OCI-LY1 (cell line): ENCODE measurements at regions not wholly inside any gene's neighbourhood (a gene's known extent, or its start where the extent isn't known, plus 50 kb on each side); places are given as distances from the start of the nearest gene placed in this dataset.

ENCODE experiments used
- H2AFZ ChIP-seq: fragments of 200-600 bp; sonication (generic), shearing (Covaris generic); 2 replicates; pipeline ENCODE4 v1.6.0; 2014; ENCODE audit warnings: antibody characterized with exemption, mild to moderate bottlenecking, low read length
- H3F3A ChIP-seq: fragments of 200-600 bp; sonication (generic), shearing (Covaris generic); 2 replicates; pipeline ENCODE4 v1.6.0; 2014; ENCODE audit warnings: mild to moderate bottlenecking, antibody characterized with exemption, low read length, moderate library complexity; ENCODE audit not compliant: insufficient read depth
- H3K27ac ChIP-seq: fragments of 200-600 bp; sonication (generic); 2 replicates; pipeline ENCODE4 v1.5.1; 2014; ENCODE audit warnings: low read length, mixed run types, mild to moderate bottlenecking, low read depth; ENCODE audit not compliant: poor library complexity, severe bottlenecking
- H3K27me3 ChIP-seq: fragments of 200-600 bp; sonication (generic); 2 replicates; pipeline ENCODE4 v1.6.0; 2014; ENCODE audit warnings: antibody characterized with exemption, mild to moderate bottlenecking, low read length, moderate library complexity; ENCODE audit not compliant: insufficient read depth
- H3K36me3 ChIP-seq: fragments of 200-600 bp; sonication (generic); 2 replicates; pipeline ENCODE4 v1.6.1; 2014; ENCODE audit warnings: mild to moderate bottlenecking, antibody characterized with exemption, low read length, moderate library complexity, mixed read lengths; ENCODE audit not compliant: insufficient read depth
- H3K4me1 ChIP-seq: fragments of 200-600 bp; sonication (generic); 2 replicates; pipeline ENCODE4 v1.5.1; 2014; ENCODE audit warnings: mild to moderate bottlenecking, low read length, moderate library complexity; ENCODE audit not compliant: insufficient read depth, severe bottlenecking
- H3K4me2 ChIP-seq: fragments of 200-600 bp; sonication (generic), shearing (Covaris generic); 2 replicates; pipeline ENCODE4 v1.6.1; 2014; ENCODE audit warnings: low read length
- H3K4me3 ChIP-seq: fragments of 200-600 bp; sonication (generic); 2 replicates; pipeline ENCODE4 v1.5.1; 2014; ENCODE audit warnings: low read length, low read depth, mild to moderate bottlenecking, mixed read lengths; ENCODE audit not compliant: poor library complexity, severe bottlenecking
- H3K79me2 ChIP-seq: fragments of 200-600 bp; shearing (Covaris generic); 2 replicates; pipeline ENCODE4 v1.6.1; 2016; ENCODE audit warnings: mixed run types, low read length, mixed read lengths; ENCODE audit not compliant: insufficient read depth
- H3K9ac ChIP-seq: fragments of 200-600 bp; sonication (generic), shearing (Covaris generic); 2 replicates; pipeline ENCODE4 v1.6.1; 2014; ENCODE audit warnings: mild to moderate bottlenecking, low read length, mixed read lengths
- H3K9me2 ChIP-seq: fragments of 200-600 bp; sonication (generic), shearing (Covaris generic); 2 replicates; pipeline ENCODE4 v1.6.1; 2014; ENCODE audit warnings: low read depth, mild to moderate bottlenecking, low read length, mixed read lengths
- H3K9me3 ChIP-seq: fragments of 200-600 bp; shearing (Covaris generic); 2 replicates; pipeline ENCODE4 v1.6.1; 2014; ENCODE audit warnings: low read length, mixed read lengths
- H4K20me1 ChIP-seq: fragments of 200-600 bp; sonication (generic), shearing (Covaris generic); 2 replicates; pipeline ENCODE4 v1.6.0; 2016; ENCODE audit warnings: mild to moderate bottlenecking, low read length; ENCODE audit not compliant: insufficient read depth
- CTCF ChIP-seq: fragments of 200-600 bp; sonication (generic), shearing (Covaris generic); IDR thresholded peaks from 2 replicates; pipeline ENCODE4 v1.5.1; 2017; ENCODE audit warnings: mild to moderate bottlenecking, antibody characterized with exemption, low read length, moderate library complexity, mixed read lengths
- EZH2 ChIP-seq: fragments of 200-600 bp; sonication (generic), shearing (Covaris generic); IDR thresholded peaks from 2 replicates; pipeline ENCODE4 v1.8.0; 2017; ENCODE audit warnings: borderline replicate concordance, mixed run types, mild to moderate bottlenecking, antibody characterized with exemption, low read length, moderate library complexity, mixed read lengths

GRCh38 chr5:160906090-160906489, 54.1 kb upstream of the ATP10B start:
- no peak overlapping the region for H3K4me3 ChIP-seq
- H3K79me2 ChIP-seq: no peaks in the 10 kb centered on the region
- TF ChIP-seq CTCF: no peak
- TF ChIP-seq EZH2: no peak
- H3K9ac ChIP-seq: no peak overlapping the region
- no peaks in the 10 kb centered on the region for H3K27me3 ChIP-seq
- no peaks in the 10 kb centered on the region for H3K9me2 ChIP-seq
- no peaks in the 10 kb centered on the region for H3K36me3 ChIP-seq
- H4K20me1 ChIP-seq: no peaks in the 10 kb centered on the region
- H3K9me3 ChIP-seq: no peaks in the 10 kb centered on the region
- no peaks in the 10 kb centered on the region for H3K4me1 ChIP-seq
- H2AFZ ChIP-seq: no peak overlapping the region
- no peak overlapping the region for H3K27ac ChIP-seq
- no peak overlapping the region for H3K4me2 ChIP-seq
- H3F3A ChIP-seq: no peaks in the 10 kb centered on the region

- H3K27me3 ChIP-seq: no peaks in the 10 kb centered on the region
- no peaks in the 10 kb centered on the region for H4K20me1 ChIP-seq
- H3K79me2 ChIP-seq: no peaks in the 10 kb centered on the region
- no peak overlapping the region for H3K4me2 ChIP-seq
- H3K9me3 ChIP-seq: no peaks in the 10 kb centered on the region
- no peaks in the 10 kb centered on the region for H3K9me2 ChIP-seq
- TF ChIP-seq EZH2: no peak
- TF ChIP-seq CTCF: no peak
- H3K9ac ChIP-seq: no peak overlapping the region
- H3F3A ChIP-seq: no peaks in the 10 kb centered on the region
- no peaks in the 10 kb centered on the region for H3K36me3 ChIP-seq
- H2AFZ ChIP-seq: no peak overlapping the region
- no peak overlapping the region for H3K4me3 ChIP-seq
- no peaks in the 10 kb centered on the region for H3K4me1 ChIP-seq
- no peak overlapping the region for H3K27ac ChIP-seq
These were observed 53.3 kb upstream of the ATP10B start for GRCh38 chr5:160905285-160905684.

- H4K20me1 ChIP-seq: no peaks in the 10 kb centered on the region
- H3K4me1 ChIP-seq: no peaks in the 10 kb centered on the region
- no peak overlapping the region for H3K9ac ChIP-seq
- no peaks in the 10 kb centered on the region for H3K79me2 ChIP-seq
- H3K27ac ChIP-seq: no peak overlapping the region
- H3K27me3 ChIP-seq: no peaks in the 10 kb centered on the region
- no peak overlapping the region for H3K4me2 ChIP-seq
- H3K4me3 ChIP-seq: no peak overlapping the region
- no peak overlapping the region for H2AFZ ChIP-seq
- no peaks in the 10 kb centered on the region for H3K36me3 ChIP-seq
- H3F3A ChIP-seq: no peaks in the 10 kb centered on the region
- H3K9me3 ChIP-seq: no peaks in the 10 kb centered on the region
- TF ChIP-seq CTCF: no peak
- no peak for TF ChIP-seq EZH2
- no peaks in the 10 kb centered on the region for H3K9me2 ChIP-seq
These were observed 52.6 kb upstream of the ATP10B start for GRCh38 chr5:160904591-160904990.
